ENCODE measurements at regions not wholly inside any gene's neighbourhood (a gene's known extent, or its start where the extent isn't known, plus 50 kb on each side); places are given as distances from the start of the nearest gene placed in this dataset.

- TF ChIP-seq CTCF (IDR thresholded peaks at IDR 0.05 in 4 of 5, conservative IDR thresholded peaks at IDR 0.05 in 1 of 5) (no peak), POLR2A (IDR thresholded peaks at IDR 0.05) (no peak)
Observed at GRCh38 chr5:168055141-168055683, 236.2 kb upstream of the WWC1 start.

Data from gastrocnemius medialis (tissue), 4 donors.